ENCODE measurements at regions not wholly inside any gene's neighbourhood (a gene's known extent, or its start where the extent isn't known, plus 50 kb on each side); places are given as distances from the start of the nearest gene placed in this dataset.

- Histone ChIP-seq H3K4me3 (no peak overlapping the region), H3K9me3 (no peaks in the 10 kb centered on the region), H3K4me1 (no peaks in the 10 kb centered on the region), H3K27me3 (no peaks in the 10 kb centered on the region), H3K36me3 (no peaks in the 10 kb centered on the region), H3K27ac (replicated peaks in 1 of 4) (no peak overlapping the region)
- DNase-seq (ENCODE audit: extremely low spot score): no peak
- intact Hi-C loops (cut with DNase I): no loop called here
- TF ChIP-seq CTCF (IDR thresholded peaks at IDR 0.05) (no peak), POLR2A (IDR thresholded peaks at IDR 0.05; ENCODE audit: low read depth) (no peak), EP300 (IDR thresholded peaks at IDR 0.05) (no peak), POLR2AphosphoS5 (IDR thresholded peaks at IDR 0.05) (no peak)
- WGBS: 67% methylated on average over 1 of the region's 1 CpG
These were observed 414.4 kb upstream of the PDZRN3 start for GRCh38 chr3:74039105-74039504.

DNA sequence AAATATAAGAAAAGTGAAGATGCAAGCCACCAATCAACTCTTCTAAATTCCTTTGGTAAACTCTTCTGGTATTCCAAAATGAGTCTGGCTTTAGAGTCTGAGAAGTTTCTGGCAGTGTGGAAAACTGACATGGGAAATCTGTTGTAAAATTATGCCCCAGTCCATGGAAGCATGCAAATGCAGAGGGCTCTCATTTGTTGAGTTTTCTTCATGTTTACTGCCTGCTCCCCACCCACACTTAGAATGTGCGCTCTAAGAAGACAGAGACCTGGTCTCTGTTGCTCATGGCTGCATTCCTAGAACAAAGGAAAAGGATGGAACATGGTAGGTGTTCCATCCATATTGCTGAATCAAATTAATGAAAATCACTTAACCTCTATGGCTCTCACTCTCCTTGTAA, 411.8 kb upstream of the PDZRN3 start:
- Histone ChIP-seq H3K27me3 (no peaks in the 10 kb centered on the region), H3K9me3 (no peaks in the 10 kb centered on the region), H3K4me1 (no peaks in the 10 kb centered on the region), H3K4me3 (no peak overlapping the region), H3K36me3 (no peaks in the 10 kb centered on the region), H3K27ac (replicated peaks in 1 of 4) (no peak overlapping the region)
- intact Hi-C loops (cut with DNase I): no loop called here
- DNase-seq (ENCODE audit: extremely low spot score): no peak
- TF ChIP-seq POLR2AphosphoS5 (IDR thresholded peaks at IDR 0.05) (no peak), CTCF (IDR thresholded peaks at IDR 0.05) (no peak), EP300 (IDR thresholded peaks at IDR 0.05) (no peak), POLR2A (IDR thresholded peaks at IDR 0.05; ENCODE audit: low read depth) (no peak)
- 0% methylated on average over 1 of the region's 1 CpG for WGBS

GRCh38 chr3:74036102-74036501, 411.4 kb upstream of the PDZRN3 start:
- no peak overlapping the region for H3K27ac ChIP-seq (replicated peaks in 1 of 4)
- intact Hi-C loops (cut with DNase I): no loop called here
- H3K27me3 ChIP-seq: no peaks in the 10 kb centered on the region
- H3K9me3 ChIP-seq: no peaks in the 10 kb centered on the region
- no peaks in the 10 kb centered on the region for H3K36me3 ChIP-seq
- TF ChIP-seq EP300 (IDR thresholded peaks at IDR 0.05) (no peak), POLR2AphosphoS5 (IDR thresholded peaks at IDR 0.05) (no peak), POLR2A (IDR thresholded peaks at IDR 0.05; ENCODE audit: low read depth) (no peak), CTCF (IDR thresholded peaks at IDR 0.05) (no peak)
- H3K4me1 ChIP-seq: no peaks in the 10 kb centered on the region
- DNase-seq (ENCODE audit: extremely low spot score): no peak
- H3K4me3 ChIP-seq: no peak overlapping the region
- WGBS: 94% methylated on average over 3 of the region's 3 CpGs

- H3K9me3 ChIP-seq: no peaks in the 10 kb centered on the region
- no peak for DNase-seq (ENCODE audit: extremely low spot score)
- 47% methylated on average over 2 of the region's 2 CpGs for WGBS
- TF ChIP-seq POLR2A (IDR thresholded peaks at IDR 0.05; ENCODE audit: low read depth) (no peak), EP300 (IDR thresholded peaks at IDR 0.05) (no peak), POLR2AphosphoS5 (IDR thresholded peaks at IDR 0.05) (no peak), CTCF (IDR thresholded peaks at IDR 0.05) (no peak)
- no peaks in the 10 kb centered on the region for H3K36me3 ChIP-seq
- H3K27ac ChIP-seq (replicated peaks in 1 of 4): no peak overlapping the region
- intact Hi-C loops (cut with DNase I): no loop called here
- H3K4me3 ChIP-seq: no peak overlapping the region
- H3K4me1 ChIP-seq: no peaks in the 10 kb centered on the region
- no peaks in the 10 kb centered on the region for H3K27me3 ChIP-seq
These were observed 409.1 kb upstream of the PDZRN3 start for GRCh38 chr3:74033806-74034205.

GRCh38 chr3:74033381-74033780, 408.6 kb upstream of the PDZRN3 start:
- Histone ChIP-seq H3K27ac (replicated peaks in 1 of 4) (no peak overlapping the region), H3K36me3 (no peaks in the 10 kb centered on the region), H3K4me3 (no peak overlapping the region), H3K9me3 (no peaks in the 10 kb centered on the region), H3K27me3 (no peaks in the 10 kb centered on the region), H3K4me1 (no peaks in the 10 kb centered on the region)
- WGBS: 66% methylated on average over 2 of the region's 2 CpGs
- no peak for TF ChIP-seq POLR2A (IDR thresholded peaks at IDR 0.05; ENCODE audit: low read depth)
- no peak for TF ChIP-seq EP300 (IDR thresholded peaks at IDR 0.05)
- no peak for TF ChIP-seq CTCF (IDR thresholded peaks at IDR 0.05)
- no peak for TF ChIP-seq POLR2AphosphoS5 (IDR thresholded peaks at IDR 0.05)
- DNase-seq (ENCODE audit: extremely low spot score): no peak
- intact Hi-C loops (cut with DNase I): no loop called here
